Liver (tissue), 8 donors: ENCODE measurements at regions not wholly inside any gene's neighbourhood (a gene's known extent, or its start where the extent isn't known, plus 50 kb on each side); places are given as distances from the start of the nearest gene placed in this dataset.

Experiments used
- DNase-seq: peaks from one replicate; pipeline ENCODE4 v3.0.0-alpha.2; 2017; ENCODE audit warnings: low spot score
- H3K27ac ChIP-seq, 2 donors: one replicate each; pipeline ENCODE4 v1.7.0; 2013; ENCODE audit warnings: inconsistent platforms in 2 of 2, low read length in 2 of 2, control low read depth in 1 of 2, low read depth in 1 of 2, mild to moderate bottlenecking in 1 of 2
- H3K27me3 ChIP-seq, 4 donors: one replicate each; pipeline versions ENCODE4 v1.6.1 to v1.7.0; 2013; ENCODE audit warnings: low read length in 3 of 4, inconsistent platforms in 1 of 4, mild to moderate bottlenecking in 1 of 4, moderate library complexity in 1 of 4; ENCODE audit not compliant: control insufficient read depth in 4 of 4, insufficient read depth in 4 of 4
- H3K36me3 ChIP-seq, 4 donors: one replicate each; pipeline versions ENCODE4 v1.6.1 to v1.7.0; 2013; ENCODE audit warnings: low read length in 3 of 4, mild to moderate bottlenecking in 3 of 4, low read depth in 1 of 4, moderate library complexity in 1 of 4; ENCODE audit not compliant: control insufficient read depth in 4 of 4, insufficient read depth in 3 of 4
- H3K4me1 ChIP-seq, 4 donors: one replicate each; pipeline versions ENCODE4 v1.6.1 to v1.7.0; 2013; ENCODE audit warnings: low read length in 3 of 4, mild to moderate bottlenecking in 3 of 4, moderate library complexity in 1 of 4; ENCODE audit not compliant: control insufficient read depth in 4 of 4, insufficient read depth in 4 of 4
- H3K4me3 ChIP-seq, 3 donors: one replicate each; pipeline versions ENCODE4 v1.6.1 to v1.7.0; 2013; ENCODE audit warnings: low read length in 3 of 3, control low read depth in 1 of 3, low read depth in 1 of 3, mild to moderate bottlenecking in 1 of 3
- H3K9ac ChIP-seq, 2 donors: one replicate each; pipeline ENCODE4 v1.7.0; 2013; ENCODE audit warnings: low read length in 2 of 2, mild to moderate bottlenecking in 2 of 2, moderate library complexity in 2 of 2, control low read depth in 1 of 2, low read depth in 1 of 2
- H3K9me3 ChIP-seq, 4 donors: one replicate each; pipeline versions ENCODE4 v1.6.1 to v1.7.0; 2013; ENCODE audit warnings: low read length in 3 of 4; ENCODE audit not compliant: control insufficient read depth in 4 of 4
- FOXA1 ChIP-seq: IDR thresholded peaks from 2 replicates; pipeline ENCODE4 v1.6.1; 2016; ENCODE audit warnings: antibody characterized with exemption
- GABPA ChIP-seq, 2 donors: IDR thresholded peaks in 1 of 2; conservative IDR thresholded peaks in 1 of 2; 2 replicates each; pipeline ENCODE4 v1.6.1; 2016; ENCODE audit warnings: antibody characterized with exemption in 2 of 2, mild to moderate bottlenecking in 1 of 2, moderate library complexity in 1 of 2
- HNF4A ChIP-seq, 2 donors: conservative IDR thresholded peaks; 2 replicates each; pipeline ENCODE4 v1.6.1; 2016; ENCODE audit warnings: antibody characterized with exemption in 2 of 2, mild to moderate bottlenecking in 2 of 2
- HNF4G ChIP-seq: IDR thresholded peaks from 2 replicates; pipeline ENCODE4 v1.6.1; 2016; ENCODE audit warnings: antibody characterized with exemption
- JUND ChIP-seq, 2 donors: IDR thresholded peaks; 2 replicates each; pipeline ENCODE4 v1.6.1; 2016; ENCODE audit warnings: antibody characterized with exemption in 2 of 2
- RXRA ChIP-seq, 2 donors: IDR thresholded peaks; 2 replicates each; pipeline ENCODE4 v1.6.1; 2017 to 2018; ENCODE audit warnings: antibody characterized with exemption in 2 of 2, mild to moderate bottlenecking in 1 of 2
- WGBS: extraction: QIAGEN DNeasy Blood & Tissue Kit; methylation state at CpG from one replicate; pipeline ENCODE4 v1.1.7; 2013; 5-methylcytosine and 5-hydroxymethylcytosine counted together
- TF ChIP-seq, protein P1 (sequence below): IDR thresholded peaks from 2 replicates; pipeline ENCODE4 v1.6.1; 2016; ENCODE audit warnings: antibody characterized with exemption, mild to moderate bottlenecking
- TF ChIP-seq, protein P2 (sequence below): fragments of 150-350 bp; IDR thresholded peaks from 2 replicates; pipeline ENCODE4 v1.5.1; 2017; ENCODE audit warnings: improper control_type of control experiment, low read depth, low read length; ENCODE audit not compliant: missing input control
- TF ChIP-seq, protein P3 (sequence below): IDR thresholded peaks from 2 replicates; pipeline ENCODE4 v1.6.1; 2016; ENCODE audit warnings: antibody characterized with exemption
- donor health status: healthy.
- donor health status: healthy.
- donor health status: healthy.
- donor health status: healthy.
- donor health status: healthy.

DNA sequence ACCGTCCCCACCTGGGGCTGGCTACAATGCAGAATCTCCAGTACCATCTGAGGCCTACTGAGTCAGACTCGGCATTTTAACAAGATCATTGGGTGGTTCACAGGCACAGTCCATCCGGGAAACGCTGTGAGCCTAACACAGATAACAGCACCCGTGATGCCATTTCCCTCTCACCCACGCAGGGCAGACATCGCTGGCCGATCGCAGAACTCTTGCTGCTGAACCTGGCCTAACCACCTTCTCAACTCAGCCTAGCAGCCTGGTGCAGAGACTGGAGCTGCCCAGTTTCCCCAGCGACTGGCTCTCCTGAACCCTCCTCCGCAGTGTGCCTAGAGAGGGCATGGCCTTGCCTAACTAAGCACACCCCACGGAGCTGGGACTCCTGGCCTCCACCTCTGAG is 83.3 kb downstream of the NCOR2 start:
- Histone ChIP-seq H3K9me3 (no peaks in the 10 kb centered on the region), H3K9ac (no peak overlapping the region), H3K27me3 (no peaks in the 10 kb centered on the region), H3K4me3 (no peak overlapping the region), H3K4me1 (peaks cover 0 to 14% (median 5%) of the 10 kb centered on the region in 4 donors), H3K27ac (no peak overlapping the region), H3K36me3 (peaks cover 0 to 8% (median 3%) of the 10 kb centered on the region in 4 donors)
- TF ChIP-seq HNF4G (no peak), FOXA1 (no peak), HNF4A (conservative IDR thresholded peaks at IDR 0.05) (no peak)
- 87% methylated on average over 12 of the region's 12 CpGs for WGBS
- no peak for DNase-seq

DNA sequence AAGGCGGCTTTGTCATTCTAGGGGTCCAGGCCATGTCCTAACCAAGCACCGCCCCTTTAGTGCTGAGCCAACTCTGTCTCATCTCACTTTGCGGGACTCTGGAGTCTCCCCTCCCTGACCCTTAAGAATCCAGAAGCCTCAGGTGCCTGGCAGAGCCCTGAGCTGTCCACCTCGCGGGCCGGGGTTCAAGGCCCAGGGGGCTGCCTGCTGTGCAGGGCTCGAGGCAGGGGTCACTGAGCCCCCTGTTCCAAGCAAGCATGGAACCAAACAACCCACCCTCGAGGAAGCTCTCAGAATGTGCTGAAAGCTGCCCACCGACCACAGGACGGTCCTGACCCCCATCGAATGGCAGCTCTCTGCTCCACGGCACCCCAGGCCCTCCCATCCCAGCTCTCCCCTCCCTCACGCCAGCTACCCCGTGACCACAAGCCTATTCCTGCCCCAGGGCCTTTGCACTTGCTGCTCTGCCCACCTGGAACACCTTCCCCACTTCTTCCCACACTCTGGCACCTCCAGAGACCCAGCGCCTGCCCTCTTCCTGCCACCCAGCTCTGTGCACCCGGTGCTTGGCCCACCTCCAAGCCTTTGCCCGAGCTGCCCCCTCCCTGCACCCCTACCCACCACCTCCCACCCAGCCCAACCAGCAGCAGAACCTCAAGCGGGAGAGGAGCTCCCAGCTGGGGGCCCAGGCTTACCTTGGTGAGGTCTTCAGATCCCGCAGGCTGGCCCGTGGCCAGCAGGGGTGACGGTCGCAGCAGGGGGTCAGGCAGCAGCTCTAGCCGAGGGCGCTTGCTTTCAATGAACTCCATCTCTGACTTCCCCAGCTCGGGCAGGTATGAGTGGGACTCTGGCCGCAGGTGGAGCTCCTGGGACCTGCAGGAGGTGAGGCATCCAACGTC is 84.3 kb downstream of the NCOR2 start:
- Histone ChIP-seq H3K27ac (no peak overlapping the region), H3K9me3 (no peaks in the 10 kb centered on the region), H3K27me3 (no peaks in the 10 kb centered on the region), H3K36me3 (peaks cover 0 to 10% (median 3%) of the 10 kb centered on the region in 4 donors), H3K4me3 (no peak overlapping the region), H3K9ac (no peak overlapping the region), H3K4me1 (peaks cover 0 to 14% (median 5%) of the 10 kb centered on the region in 4 donors)
- WGBS = 94% methylated on average over 27 of the region's 27 CpGs
- no peak for DNase-seq
- TF ChIP-seq, protein P1, sequence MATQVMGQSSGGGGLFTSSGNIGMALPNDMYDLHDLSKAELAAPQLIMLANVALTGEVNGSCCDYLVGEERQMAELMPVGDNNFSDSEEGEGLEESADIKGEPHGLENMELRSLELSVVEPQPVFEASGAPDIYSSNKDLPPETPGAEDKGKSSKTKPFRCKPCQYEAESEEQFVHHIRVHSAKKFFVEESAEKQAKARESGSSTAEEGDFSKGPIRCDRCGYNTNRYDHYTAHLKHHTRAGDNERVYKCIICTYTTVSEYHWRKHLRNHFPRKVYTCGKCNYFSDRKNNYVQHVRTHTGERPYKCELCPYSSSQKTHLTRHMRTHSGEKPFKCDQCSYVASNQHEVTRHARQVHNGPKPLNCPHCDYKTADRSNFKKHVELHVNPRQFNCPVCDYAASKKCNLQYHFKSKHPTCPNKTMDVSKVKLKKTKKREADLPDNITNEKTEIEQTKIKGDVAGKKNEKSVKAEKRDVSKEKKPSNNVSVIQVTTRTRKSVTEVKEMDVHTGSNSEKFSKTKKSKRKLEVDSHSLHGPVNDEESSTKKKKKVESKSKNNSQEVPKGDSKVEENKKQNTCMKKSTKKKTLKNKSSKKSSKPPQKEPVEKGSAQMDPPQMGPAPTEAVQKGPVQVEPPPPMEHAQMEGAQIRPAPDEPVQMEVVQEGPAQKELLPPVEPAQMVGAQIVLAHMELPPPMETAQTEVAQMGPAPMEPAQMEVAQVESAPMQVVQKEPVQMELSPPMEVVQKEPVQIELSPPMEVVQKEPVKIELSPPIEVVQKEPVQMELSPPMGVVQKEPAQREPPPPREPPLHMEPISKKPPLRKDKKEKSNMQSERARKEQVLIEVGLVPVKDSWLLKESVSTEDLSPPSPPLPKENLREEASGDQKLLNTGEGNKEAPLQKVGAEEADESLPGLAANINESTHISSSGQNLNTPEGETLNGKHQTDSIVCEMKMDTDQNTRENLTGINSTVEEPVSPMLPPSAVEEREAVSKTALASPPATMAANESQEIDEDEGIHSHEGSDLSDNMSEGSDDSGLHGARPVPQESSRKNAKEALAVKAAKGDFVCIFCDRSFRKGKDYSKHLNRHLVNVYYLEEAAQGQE = no peak
- TF ChIP-seq JUND (IDR thresholded peaks at IDR 0.05) = no peak
- TF ChIP-seq, protein P2, sequence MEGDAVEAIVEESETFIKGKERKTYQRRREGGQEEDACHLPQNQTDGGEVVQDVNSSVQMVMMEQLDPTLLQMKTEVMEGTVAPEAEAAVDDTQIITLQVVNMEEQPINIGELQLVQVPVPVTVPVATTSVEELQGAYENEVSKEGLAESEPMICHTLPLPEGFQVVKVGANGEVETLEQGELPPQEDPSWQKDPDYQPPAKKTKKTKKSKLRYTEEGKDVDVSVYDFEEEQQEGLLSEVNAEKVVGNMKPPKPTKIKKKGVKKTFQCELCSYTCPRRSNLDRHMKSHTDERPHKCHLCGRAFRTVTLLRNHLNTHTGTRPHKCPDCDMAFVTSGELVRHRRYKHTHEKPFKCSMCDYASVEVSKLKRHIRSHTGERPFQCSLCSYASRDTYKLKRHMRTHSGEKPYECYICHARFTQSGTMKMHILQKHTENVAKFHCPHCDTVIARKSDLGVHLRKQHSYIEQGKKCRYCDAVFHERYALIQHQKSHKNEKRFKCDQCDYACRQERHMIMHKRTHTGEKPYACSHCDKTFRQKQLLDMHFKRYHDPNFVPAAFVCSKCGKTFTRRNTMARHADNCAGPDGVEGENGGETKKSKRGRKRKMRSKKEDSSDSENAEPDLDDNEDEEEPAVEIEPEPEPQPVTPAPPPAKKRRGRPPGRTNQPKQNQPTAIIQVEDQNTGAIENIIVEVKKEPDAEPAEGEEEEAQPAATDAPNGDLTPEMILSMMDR = no peak

DNA sequence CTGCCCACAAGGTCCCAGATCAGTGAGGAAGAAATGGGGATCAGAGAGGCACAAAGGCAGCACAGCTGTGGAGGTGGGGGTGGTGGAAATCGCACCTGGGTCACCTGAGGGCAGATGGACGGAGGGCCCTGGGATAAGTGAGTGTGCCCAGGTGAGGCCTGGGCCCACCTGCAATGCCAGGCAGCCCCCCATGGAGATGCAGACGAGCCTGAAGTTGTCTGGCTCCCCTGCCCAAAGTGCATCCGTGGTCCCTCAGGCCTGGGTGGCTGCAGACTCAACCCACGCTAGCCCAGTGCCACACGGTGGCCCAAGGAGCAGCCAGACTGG is 84.9 kb downstream of the NCOR2 start:
- H3K36me3 ChIP-seq = peaks cover 2 to 16% (median 5%) of the 10 kb centered on the region in 4 donors
- WGBS = 95% methylated on average over 6 of the region's 6 CpGs

More for the DNA sequence above, 84.9 kb downstream of the NCOR2 start:
- no peaks in the 10 kb centered on the region for H3K9me3 ChIP-seq
- H3K9ac ChIP-seq = no peak overlapping the region
- H3K4me1 ChIP-seq = peaks cover 0 to 14% (median 5%) of the 10 kb centered on the region in 4 donors
- TF ChIP-seq GABPA (IDR thresholded peaks at IDR 0.05 in 1 of 2, conservative IDR thresholded peaks at IDR 0.05 in 1 of 2) (no peak), RXRA (IDR thresholded peaks at IDR 0.05) (no peak)
- TF ChIP-seq, protein P3, sequence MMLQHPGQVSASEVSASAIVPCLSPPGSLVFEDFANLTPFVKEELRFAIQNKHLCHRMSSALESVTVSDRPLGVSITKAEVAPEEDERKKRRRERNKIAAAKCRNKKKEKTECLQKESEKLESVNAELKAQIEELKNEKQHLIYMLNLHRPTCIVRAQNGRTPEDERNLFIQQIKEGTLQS = no peak
- no peak for DNase-seq
- H3K4me3 ChIP-seq = no peak overlapping the region
- no peak overlapping the region for H3K27ac ChIP-seq
- H3K27me3 ChIP-seq = no peaks in the 10 kb centered on the region
